Hepatocyte (in vitro differentiated cells): ENCODE measurements at regions not wholly inside any gene's neighbourhood (a gene's known extent, or its start where the extent isn't known, plus 50 kb on each side); places are given as distances from the start of the nearest gene placed in this dataset.

Experiments
- DNase-seq: peaks from one replicate; pipeline ENCODE4 v3.0.0-alpha.2; 2016; ENCODE audit warnings: low spot score
- H2AFZ ChIP-seq: fragments of 200-600 bp; sonication (generic); 2 replicates; pipeline ENCODE4 v1.6.0; 2016; ENCODE audit warnings: antibody characterized with exemption, mild to moderate bottlenecking
- H3K27ac ChIP-seq: fragments of 200-600 bp; sonication (generic); 2 replicates; pipeline ENCODE4 v1.5.1; 2016; ENCODE audit warnings: mild to moderate bottlenecking
- H3K27me3 ChIP-seq: fragments of 200-600 bp; sonication (generic); 2 replicates; pipeline ENCODE4 v1.6.1; 2016
- H3K36me3 ChIP-seq: fragments of 200-600 bp; sonication (generic); replicated peaks from 2 replicates; pipeline ENCODE4 v1.5.1; 2016; ENCODE audit warnings: low read depth; ENCODE audit not compliant: insufficient read depth
- H3K4me1 ChIP-seq: fragments of 200-600 bp; sonication (generic); 2 replicates; pipeline ENCODE4 v1.5.1; 2016; ENCODE audit warnings: mild to moderate bottlenecking, moderate library complexity; ENCODE audit not compliant: insufficient read depth
- H3K4me2 ChIP-seq: fragments of 200-600 bp; sonication (generic); 2 replicates; pipeline ENCODE4 v1.6.0; 2016
- H3K4me3 ChIP-seq: fragments of 200-600 bp; sonication (generic); 2 replicates; pipeline ENCODE4 v1.5.1; 2016; ENCODE audit warnings: mild to moderate bottlenecking
- H3K79me2 ChIP-seq: fragments of 200-600 bp; sonication (generic); 2 replicates; pipeline ENCODE4 v1.6.0; 2017; ENCODE audit warnings: mild to moderate bottlenecking
- H3K9me2 ChIP-seq: fragments of 200-600 bp; sonication (generic); replicated peaks from 2 replicates; pipeline ENCODE4 v1.6.0; 2017; ENCODE audit warnings: mild to moderate bottlenecking; ENCODE audit not compliant: insufficient read depth
- H3K9me3 ChIP-seq: fragments of 200-600 bp; sonication (generic); 2 replicates; pipeline ENCODE4 v1.5.1; 2016; ENCODE audit warnings: low read depth, mild to moderate bottlenecking
- H4K20me1 ChIP-seq: fragments of 200-600 bp; sonication (generic); 2 replicates; pipeline ENCODE4 v1.6.0; 2016; ENCODE audit warnings: mild to moderate bottlenecking; ENCODE audit not compliant: insufficient read depth, poor library complexity, severe bottlenecking
- EZH2 ChIP-seq: fragments of 200-600 bp; sonication (generic); IDR thresholded peaks from 2 replicates; pipeline ENCODE4 v1.6.1; 2016; ENCODE audit warnings: antibody characterized with exemption, mild to moderate bottlenecking, borderline replicate concordance
- EZH2phosphoT487 ChIP-seq: fragments of 200-600 bp; sonication (generic); IDR thresholded peaks from one replicate; pipeline ENCODE4 v1.6.1; 2018; ENCODE audit warnings: antibody characterized with exemption, mild to moderate bottlenecking, low read depth, moderate library complexity; ENCODE audit not compliant: unreplicated experiment, severe bottlenecking
- WGBS: methylation state at CpG from one replicate; pipeline ENCODE4 v1.1.6; 2016; ENCODE audit warnings: low lambda C conversion rate; ENCODE audit errors: missing lambda C conversion rate; 5-methylcytosine and 5-hydroxymethylcytosine counted together
- TF ChIP-seq, protein P1 (sequence below): fragments of 200-600 bp; sonication (generic); IDR thresholded peaks from 2 replicates; pipeline ENCODE4 v1.5.1; 2016; ENCODE audit warnings: antibody characterized with exemption, mild to moderate bottlenecking; ENCODE audit not compliant: poor library complexity

DNA sequence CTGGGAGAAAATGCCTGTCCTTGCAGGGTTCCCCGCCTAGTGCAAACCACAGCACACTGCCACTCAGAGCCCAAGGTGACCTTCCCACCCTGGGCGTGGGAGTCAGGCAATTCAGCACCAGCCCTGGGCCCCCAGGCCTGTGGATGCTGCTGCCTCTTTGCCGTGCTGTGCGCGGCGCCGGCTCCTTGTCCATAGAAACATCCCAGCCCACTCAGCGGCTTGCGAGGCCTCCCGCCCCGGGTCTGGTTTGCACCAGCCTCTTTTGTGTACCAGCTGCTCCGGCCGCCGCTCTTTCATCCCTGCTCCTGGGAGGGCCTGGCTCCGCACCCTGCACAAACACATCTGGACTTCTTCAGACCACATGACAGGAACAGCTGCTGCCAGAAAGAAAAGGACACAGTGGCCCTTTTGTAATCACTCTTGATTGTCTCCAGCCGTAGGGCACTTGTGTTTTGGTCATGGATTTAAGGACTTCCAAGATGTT, 75.4 kb upstream of the SDK2 start:
- Histone ChIP-seq H3K27ac (no peak overlapping the region), H3K27me3 (no peaks in the 10 kb centered on the region), H3K9me2 (no peaks in the 10 kb centered on the region), H3K4me2 (no peak overlapping the region), H3K36me3 (no peaks in the 10 kb centered on the region), H3K4me3 (no peak overlapping the region), H3K9me3 (no peaks in the 10 kb centered on the region), H4K20me1 (no peaks in the 10 kb centered on the region), H3K79me2 (no peaks in the 10 kb centered on the region), H2AFZ (no peak overlapping the region), H3K4me1 (peaks cover 4% of the 10 kb centered on the region)
- DNase-seq, result peak; percentile 66
- WGBS, result 36% methylated on average over 16 of the region's 16 CpGs
- TF ChIP-seq, protein P1, sequence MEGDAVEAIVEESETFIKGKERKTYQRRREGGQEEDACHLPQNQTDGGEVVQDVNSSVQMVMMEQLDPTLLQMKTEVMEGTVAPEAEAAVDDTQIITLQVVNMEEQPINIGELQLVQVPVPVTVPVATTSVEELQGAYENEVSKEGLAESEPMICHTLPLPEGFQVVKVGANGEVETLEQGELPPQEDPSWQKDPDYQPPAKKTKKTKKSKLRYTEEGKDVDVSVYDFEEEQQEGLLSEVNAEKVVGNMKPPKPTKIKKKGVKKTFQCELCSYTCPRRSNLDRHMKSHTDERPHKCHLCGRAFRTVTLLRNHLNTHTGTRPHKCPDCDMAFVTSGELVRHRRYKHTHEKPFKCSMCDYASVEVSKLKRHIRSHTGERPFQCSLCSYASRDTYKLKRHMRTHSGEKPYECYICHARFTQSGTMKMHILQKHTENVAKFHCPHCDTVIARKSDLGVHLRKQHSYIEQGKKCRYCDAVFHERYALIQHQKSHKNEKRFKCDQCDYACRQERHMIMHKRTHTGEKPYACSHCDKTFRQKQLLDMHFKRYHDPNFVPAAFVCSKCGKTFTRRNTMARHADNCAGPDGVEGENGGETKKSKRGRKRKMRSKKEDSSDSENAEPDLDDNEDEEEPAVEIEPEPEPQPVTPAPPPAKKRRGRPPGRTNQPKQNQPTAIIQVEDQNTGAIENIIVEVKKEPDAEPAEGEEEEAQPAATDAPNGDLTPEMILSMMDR, result no peak
- TF ChIP-seq EZH2 (no peak), EZH2phosphoT487 (no peak)

- WGBS, result 85% methylated on average over 10 of the region's 10 CpGs
Measured at GRCh38 chr17:73720187-73720834, 76.1 kb upstream of the SDK2 start.

GRCh38 chr17:73722165-73722564, 77.9 kb upstream of the SDK2 start:
- 83% methylated on average over 6 of the region's 6 CpGs for WGBS
- no peak for DNase-seq
- Histone ChIP-seq H3K79me2 (no peaks in the 10 kb centered on the region), H2AFZ (no peak overlapping the region), H3K27me3 (no peaks in the 10 kb centered on the region), H3K4me2 (no peak overlapping the region), H3K9me2 (no peaks in the 10 kb centered on the region), H3K4me1 (peaks cover 4% of the 10 kb centered on the region), H3K27ac (no peak overlapping the region), H3K9me3 (no peaks in the 10 kb centered on the region), H3K4me3 (no peak overlapping the region), H3K36me3 (no peaks in the 10 kb centered on the region), H4K20me1 (no peaks in the 10 kb centered on the region)
- TF ChIP-seq EZH2phosphoT487, result no peak
- TF ChIP-seq, protein P1, result no peak
- TF ChIP-seq EZH2, result no peak

More at GRCh38 chr17:73720187-73720834, 76.1 kb upstream of the SDK2 start:
- TF ChIP-seq, protein P1, result no peak
- TF ChIP-seq EZH2phosphoT487 (no peak), EZH2 (no peak)
- Histone ChIP-seq H3K27ac (no peak overlapping the region), H2AFZ (no peak overlapping the region), H3K4me3 (no peak overlapping the region), H3K9me3 (no peaks in the 10 kb centered on the region), H3K9me2 (no peaks in the 10 kb centered on the region), H3K4me1 (peaks cover 4% of the 10 kb centered on the region), H3K4me2 (no peak overlapping the region), H3K79me2 (no peaks in the 10 kb centered on the region), H4K20me1 (no peaks in the 10 kb centered on the region), H3K27me3 (no peaks in the 10 kb centered on the region), H3K36me3 (no peaks in the 10 kb centered on the region)
- no peak for DNase-seq
